Colonic mucosa (tissue), 4 donors: ENCODE measurements at regions not wholly inside any gene's neighbourhood (a gene's known extent, or its start where the extent isn't known, plus 50 kb on each side); places are given as distances from the start of the nearest gene placed in this dataset.
A peak's percentile ranks its signal among the peaks of the same experiment; 100 is the strongest.

Experiments
- DNase-seq: peaks from one replicate; pipeline ENCODE4 v3.0.0-alpha.2; 2020
- H3K27ac ChIP-seq: fragments of 200-600 bp; one replicate; pipeline ENCODE4 v1.8.0; 2021
- H3K27me3 ChIP-seq: fragments of 200-600 bp; one replicate; pipeline ENCODE4 v1.8.0; 2021
- H3K36me3 ChIP-seq: fragments of 200-600 bp; one replicate; pipeline ENCODE4 v1.8.0; 2021
- H3K4me1 ChIP-seq: fragments of 200-600 bp; one replicate; pipeline ENCODE4 v1.8.0; 2021; ENCODE audit warnings: mild to moderate bottlenecking
- H3K4me3 ChIP-seq: fragments of 200-600 bp; one replicate; pipeline ENCODE4 v1.8.0; 2021
- H3K9ac ChIP-seq, 2 donors: one replicate each; pipeline ENCODE4 v1.7.0; 2013; ENCODE audit warnings: control low read depth in 2 of 2, low read depth in 2 of 2, low read length in 2 of 2
- H3K9me3 ChIP-seq: fragments of 200-600 bp; one replicate; pipeline ENCODE4 v1.8.0; 2021
- CTCF ChIP-seq: fragments of 200-600 bp; IDR thresholded peaks from one replicate; pipeline ENCODE4 v1.8.0; 2022; ENCODE audit warnings: antibody characterized with exemption, mild to moderate bottlenecking
- intact Hi-C: fragments of 100-400 bp; cut with DNase I; formaldehyde crosslinking; loops from one replicate; pipeline ENCODE4 v1.14.1; 2022
- donor health status: healthy.
- donor health status: DM: no; HTN: no; CAD: no.
- donor health status: DM: no; HTN: no; CAD: no.

GRCh38 chr14:58697930-58698642 lies 60.3 kb downstream of the DACT1 start:
- intact Hi-C loops, result no loop called here
- Histone ChIP-seq H3K36me3 (no peaks in the 10 kb centered on the region), H3K4me3 (no peak overlapping the region), H3K4me1 (no peaks in the 10 kb centered on the region), H3K9ac (peak overlapping the region in 1 of 2 donors; percentile 30), H3K27me3 (no peaks in the 10 kb centered on the region), H3K9me3 (no peaks in the 10 kb centered on the region), H3K27ac (peak overlapping the region; percentile 58)
- TF ChIP-seq CTCF, result no peak
- peak; percentile 42 for DNase-seq

GRCh38 chr14:58699681-58700205 lies 62.0 kb downstream of the DACT1 start:
- H3K9me3 ChIP-seq, result no peaks in the 10 kb centered on the region
- H3K9ac ChIP-seq, result no peak overlapping the region
- no peak for TF ChIP-seq CTCF
- H3K36me3 ChIP-seq, result no peaks in the 10 kb centered on the region
- no peaks in the 10 kb centered on the region for H3K27me3 ChIP-seq
- no peaks in the 10 kb centered on the region for H3K4me1 ChIP-seq
- DNase-seq, result no peak
- no peak overlapping the region for H3K27ac ChIP-seq
- no peak overlapping the region for H3K4me3 ChIP-seq
- intact Hi-C loops, result no loop called here

GRCh38 chr14:58701156-58701555 lies 63.4 kb downstream of the DACT1 start:
- TF ChIP-seq CTCF, result no peak
- no peaks in the 10 kb centered on the region for H3K27me3 ChIP-seq
- H3K4me3 ChIP-seq, result no peak overlapping the region
- H3K4me1 ChIP-seq, result no peaks in the 10 kb centered on the region
- H3K36me3 ChIP-seq, result no peaks in the 10 kb centered on the region
- H3K9ac ChIP-seq, result no peak overlapping the region
- no peak for DNase-seq
- intact Hi-C loops, result no loop called here
- H3K27ac ChIP-seq, result no peak overlapping the region
- H3K9me3 ChIP-seq, result no peaks in the 10 kb centered on the region

- H3K27me3 ChIP-seq, result no peaks in the 10 kb centered on the region
- no peak overlapping the region for H3K4me3 ChIP-seq
- DNase-seq, result no peak
- intact Hi-C loops, result no loop called here
- no peaks in the 10 kb centered on the region for H3K9me3 ChIP-seq
- H3K36me3 ChIP-seq, result no peaks in the 10 kb centered on the region
- H3K27ac ChIP-seq, result no peak overlapping the region
- no peaks in the 10 kb centered on the region for H3K4me1 ChIP-seq
- no peak for TF ChIP-seq CTCF
- no peak overlapping the region for H3K9ac ChIP-seq
These were observed 63.8 kb downstream of the DACT1 start for GRCh38 chr14:58701604-58702003.

GRCh38 chr14:58702441-58703160 lies 64.8 kb downstream of the DACT1 start:
- Histone ChIP-seq H3K36me3 (no peaks in the 10 kb centered on the region), H3K27me3 (no peaks in the 10 kb centered on the region), H3K9me3 (no peaks in the 10 kb centered on the region), H3K4me1 (no peaks in the 10 kb centered on the region), H3K4me3 (no peak overlapping the region), H3K9ac (no peak overlapping the region), H3K27ac (no peak overlapping the region)
- intact Hi-C loops, result no loop called here
- no peak for TF ChIP-seq CTCF
- no peak for DNase-seq
